GM12891 (cell line): ENCODE measurements at regions not wholly inside any gene's neighbourhood (a gene's known extent, or its start where the extent isn't known, plus 50 kb on each side); places are given as distances from the start of the nearest gene placed in this dataset.

Source experiments
- POLR2A ChIP-seq: IDR thresholded peaks from 2 replicates; pipeline ENCODE4 v1.6.1; 2011; ENCODE audit warnings: low read depth, low read length, control low read depth
- POLR2AphosphoS5 ChIP-seq: IDR thresholded peaks from 2 replicates; pipeline ENCODE4 v1.6.1; 2011; ENCODE audit warnings: low read depth, low read length, control low read depth
- SPI1 ChIP-seq: IDR thresholded peaks from 2 replicates; pipeline ENCODE4 v1.6.1; 2011; ENCODE audit warnings: low read depth, low read length, control low read depth

DNA sequence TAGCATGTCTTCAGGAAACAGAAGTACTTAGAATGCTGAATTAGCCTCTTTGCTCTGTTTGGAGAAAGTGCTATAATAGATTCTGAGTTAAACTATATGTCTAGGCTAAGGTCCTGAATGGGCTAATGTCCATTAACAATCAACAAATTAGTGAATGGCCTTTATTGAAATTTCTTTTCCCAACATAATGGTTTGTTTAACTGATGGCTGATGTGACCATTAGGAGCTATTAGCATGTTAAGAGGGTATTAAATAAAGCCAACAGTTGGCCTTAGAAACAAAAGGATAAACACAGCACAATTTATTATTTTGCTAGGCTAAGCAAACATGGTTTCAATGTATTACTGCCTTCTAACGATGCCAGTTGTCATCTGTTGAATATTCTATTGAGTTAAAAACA lies 234.3 kb upstream of the HS3ST5 start:
- no peak for TF ChIP-seq POLR2AphosphoS5
- TF ChIP-seq POLR2A = no peak
- TF ChIP-seq SPI1 = no peak
